WI38 (cell line): ENCODE measurements at regions not wholly inside any gene's neighbourhood (a gene's known extent, or its start where the extent isn't known, plus 50 kb on each side); places are given as distances from the start of the nearest gene placed in this dataset.
"Not testable (repeated sequence)": the region's sequence is repeated elsewhere in the genome, so short reads cannot be mapped to it uniquely, and the experiment has no call there.

ENCODE experiments used
- H3K4me3 ChIP-seq: 2 replicates; pipeline ENCODE4 v1.5.1; 2011; ENCODE audit warnings: low read depth, mild to moderate bottlenecking, control low read depth, low read length
- CTCF ChIP-seq: IDR thresholded peaks from 2 replicates; pipeline ENCODE4 v1.5.1; 2012; ENCODE audit warnings: low read depth, mild to moderate bottlenecking, control low read depth, low read length

DNA sequence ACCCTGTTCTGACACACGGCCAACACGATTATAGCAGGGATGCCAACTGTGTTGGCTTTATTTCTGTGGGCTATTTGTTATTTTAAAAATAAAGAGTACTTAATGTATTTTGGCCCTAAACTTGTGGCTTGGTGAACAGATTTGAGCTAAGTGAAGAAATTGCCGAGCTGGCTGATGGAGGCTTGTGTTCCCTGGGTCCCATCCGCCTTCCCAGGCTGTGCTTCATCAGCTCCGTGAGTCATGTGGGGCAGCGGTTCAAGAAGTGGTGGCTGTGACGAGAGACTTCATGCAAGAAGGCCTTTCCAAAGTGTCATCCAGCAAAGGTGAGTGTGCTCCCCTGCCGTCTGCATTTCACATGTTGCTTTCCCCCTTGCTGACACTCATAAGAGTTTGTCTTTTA lies 73.6 kb upstream of the NCK2 start:
- TF ChIP-seq CTCF = no peak
- H3K4me3 ChIP-seq = no peak overlapping the region

GRCh38 chr2:105669384-105669891 lies 75.3 kb upstream of the NCK2 start:
- no peak for TF ChIP-seq CTCF
- no peak overlapping the region for H3K4me3 ChIP-seq

DNA sequence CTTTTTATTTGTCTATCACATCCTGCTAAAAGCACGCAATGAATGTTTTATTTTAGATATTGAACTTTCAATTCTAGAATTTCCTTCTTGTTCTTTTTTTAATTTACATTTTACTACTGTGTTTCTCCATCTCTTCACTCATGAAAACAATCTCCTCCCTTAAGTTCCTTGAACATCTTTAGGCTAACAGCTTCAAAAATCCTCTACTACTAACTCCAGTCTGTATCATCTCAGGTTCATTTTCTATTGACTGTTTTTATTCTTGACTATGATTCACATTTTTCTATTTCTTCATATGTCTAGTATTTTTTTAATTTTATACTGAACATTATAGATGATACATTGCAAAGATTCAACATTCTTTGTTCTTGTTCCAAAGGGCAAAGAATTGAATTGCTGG lies 79.2 kb upstream of the NCK2 start:
- TF ChIP-seq CTCF = no peak
- H3K4me3 ChIP-seq = no peak overlapping the region

DNA sequence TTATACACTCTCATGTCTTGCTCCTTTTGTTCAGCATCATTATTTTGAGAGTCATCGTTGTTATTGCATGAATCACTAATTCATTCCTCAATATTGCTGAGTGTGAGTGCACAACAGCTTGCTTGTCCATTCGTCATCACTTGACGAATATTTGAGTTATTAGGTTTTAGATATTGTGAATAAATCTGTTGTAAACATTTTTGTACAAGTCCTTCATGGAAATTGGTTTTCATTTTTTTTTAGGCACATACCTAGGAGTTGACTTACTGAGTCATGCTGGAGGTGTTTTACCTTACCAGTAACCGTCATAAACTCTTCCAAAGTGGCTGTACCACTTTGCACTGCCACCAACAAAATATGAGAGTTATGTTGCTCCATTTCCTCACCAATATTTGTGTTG lies 84.2 kb upstream of the NCK2 start:
- no peak for TF ChIP-seq CTCF
- no peak overlapping the region for H3K4me3 ChIP-seq

- H3K4me3 ChIP-seq = not testable (repeated sequence)
These were observed 88.7 kb upstream of the NCK2 start for GRCh38 chr2:105655723-105656606.

DNA sequence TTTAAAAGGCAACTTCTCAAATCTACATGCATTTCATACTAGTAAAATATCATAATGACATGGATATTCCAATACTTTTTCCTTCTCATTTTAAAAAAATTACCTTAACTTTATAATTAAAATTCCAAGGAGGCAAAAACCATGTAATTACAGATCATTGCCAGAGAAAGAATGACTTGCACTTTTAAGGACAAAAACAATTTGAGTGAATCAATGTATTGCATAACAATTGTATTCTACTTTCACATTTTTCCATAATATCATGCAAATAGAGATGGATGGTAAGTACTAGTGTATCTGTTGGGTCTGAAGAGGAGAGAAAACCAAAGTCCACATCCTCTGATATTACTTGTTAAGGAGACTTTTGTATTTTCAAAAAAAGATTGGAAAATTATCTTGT lies 89.5 kb upstream of the NCK2 start:
- no peak for TF ChIP-seq CTCF
- no peak overlapping the region for H3K4me3 ChIP-seq

DNA sequence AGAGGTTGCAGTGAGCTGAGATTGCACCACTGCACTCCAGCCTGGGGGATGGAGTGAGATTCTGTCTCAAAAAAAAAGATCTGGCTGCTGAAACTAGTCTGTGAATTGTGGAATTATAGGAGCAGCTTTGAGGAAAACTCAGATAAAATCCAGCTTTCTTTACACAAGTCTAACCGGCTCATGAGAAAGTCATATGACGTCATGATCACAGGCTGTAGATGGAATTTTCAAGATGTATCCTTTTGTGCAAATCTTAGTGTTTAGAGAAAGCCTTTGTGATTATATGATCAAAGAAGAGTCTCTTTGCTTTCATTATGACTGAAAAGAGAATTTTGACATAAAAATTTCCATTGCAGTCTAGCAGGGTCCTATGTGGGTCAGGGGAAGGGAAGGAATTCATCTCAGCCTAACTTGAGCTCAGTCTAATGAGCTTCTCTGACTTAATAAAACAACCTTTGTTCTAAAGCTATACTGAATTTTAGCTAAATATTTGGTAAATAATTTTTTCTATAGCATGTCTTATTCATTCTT lies 90.2 kb upstream of the NCK2 start:
- TF ChIP-seq CTCF = no peak

More for the DNA sequence above, 90.2 kb upstream of the NCK2 start:
- no peak overlapping the region for H3K4me3 ChIP-seq
